H9 (cell line): ENCODE measurements at regions not wholly inside any gene's neighbourhood (a gene's known extent, or its start where the extent isn't known, plus 50 kb on each side); places are given as distances from the start of the nearest gene placed in this dataset.

Experiments used
- DNase-seq: peaks from one replicate; pipeline ENCODE4 v3.0.0-alpha.2; 2017
- H2AFZ ChIP-seq: one replicate; pipeline ENCODE4 v1.6.1; 2013; ENCODE audit warnings: mild to moderate bottlenecking, low read length, control low read depth, moderate library complexity
- H2AK5ac ChIP-seq: 2 replicates; pipeline ENCODE4 v1.6.1; 2013; ENCODE audit warnings: low read length, control low read depth, mixed read lengths; ENCODE audit not compliant: insufficient read length
- H2BK120ac ChIP-seq: one replicate; pipeline ENCODE4 v1.6.1; 2013; ENCODE audit warnings: low read depth, mild to moderate bottlenecking, low read length, control low read depth, inconsistent platforms; ENCODE audit not compliant: poor library complexity, severe bottlenecking
- H2BK12ac ChIP-seq: 2 replicates; pipeline ENCODE4 v1.6.1; 2013; ENCODE audit warnings: low read length, control low read depth, mixed read lengths, low read depth; ENCODE audit not compliant: insufficient read length
- H2BK15ac ChIP-seq: 2 replicates; pipeline ENCODE4 v1.6.1; 2013; ENCODE audit warnings: low read depth, low read length, control low read depth
- H2BK20ac ChIP-seq: one replicate; pipeline ENCODE4 v1.6.1; 2013; ENCODE audit warnings: low read depth, mild to moderate bottlenecking, low read length, control low read depth, inconsistent platforms; ENCODE audit not compliant: poor library complexity, severe bottlenecking
- H2BK5ac ChIP-seq: 2 replicates; pipeline ENCODE4 v1.6.1; 2013; ENCODE audit warnings: low read length, control low read depth, mixed read lengths; ENCODE audit not compliant: insufficient read length
- H3K14ac ChIP-seq: 2 replicates; pipeline ENCODE4 v1.6.1; 2013; ENCODE audit warnings: low read length, control low read depth; ENCODE audit not compliant: insufficient read depth
- H3K18ac ChIP-seq: 2 replicates; pipeline ENCODE4 v1.6.1; 2013; ENCODE audit warnings: low read depth, mild to moderate bottlenecking, mixed read lengths, low read length, control low read depth; ENCODE audit not compliant: insufficient read length
- H3K23ac ChIP-seq: 2 replicates; pipeline ENCODE4 v1.6.1; 2013; ENCODE audit warnings: low read length, control low read depth, mixed read lengths, low read depth; ENCODE audit not compliant: insufficient read length
- H3K23me2 ChIP-seq: 2 replicates; pipeline ENCODE4 v1.6.1; 2013; ENCODE audit warnings: low read depth, mild to moderate bottlenecking, mixed read lengths, low read length, control low read depth; ENCODE audit not compliant: insufficient read length, poor library complexity, severe bottlenecking
- H3K27ac ChIP-seq: 2 replicates; pipeline ENCODE4 v1.5.1; 2013; ENCODE audit warnings: low read length, control low read depth, mixed read lengths, low read depth; ENCODE audit not compliant: insufficient read length
- H3K27me3 ChIP-seq: 2 replicates; pipeline ENCODE4 v1.6.1; 2013; ENCODE audit warnings: low read length, control low read depth, inconsistent platforms; ENCODE audit not compliant: insufficient read depth
- H3K4ac ChIP-seq: 2 replicates; pipeline ENCODE4 v1.6.1; 2013; ENCODE audit warnings: low read depth, mild to moderate bottlenecking, control low read depth, inconsistent platforms, low read length, moderate library complexity
- H3K4me1 ChIP-seq: 2 replicates; pipeline ENCODE4 v1.6.1; 2013; ENCODE audit warnings: low read length, control low read depth, inconsistent platforms; ENCODE audit not compliant: insufficient read depth
- H3K4me2 ChIP-seq: 2 replicates; pipeline ENCODE4 v1.6.1; 2013; ENCODE audit warnings: low read length, control low read depth, mixed read lengths; ENCODE audit not compliant: insufficient read length, insufficient read depth
- H3K56ac ChIP-seq: 2 replicates; pipeline ENCODE4 v1.6.1; 2013; ENCODE audit warnings: low read depth, mild to moderate bottlenecking, mixed read lengths, low read length, control low read depth; ENCODE audit not compliant: insufficient read length
- H3K79me1 ChIP-seq: 2 replicates; pipeline ENCODE4 v1.6.1; 2013; ENCODE audit warnings: low read depth, mild to moderate bottlenecking, moderate library complexity, low read length, control low read depth, inconsistent platforms; ENCODE audit not compliant: insufficient read depth, poor library complexity, severe bottlenecking
- H3K79me2 ChIP-seq: 2 replicates; pipeline ENCODE4 v1.6.1; 2013; ENCODE audit warnings: low read length, control low read depth, inconsistent platforms; ENCODE audit not compliant: insufficient read depth
- H3K9ac ChIP-seq: 2 replicates; pipeline ENCODE4 v1.6.1; 2013; ENCODE audit warnings: low read length, control low read depth, mixed read lengths; ENCODE audit not compliant: insufficient read length; ENCODE audit errors: extremely low read depth
- H3K9me3 ChIP-seq: one replicate; pipeline ENCODE4 v1.6.1; 2013; ENCODE audit warnings: low read depth, low read length, inconsistent platforms; ENCODE audit not compliant: control insufficient read depth
- H3T11ph ChIP-seq: one replicate; pipeline ENCODE4 v1.6.1; 2013; ENCODE audit warnings: mild to moderate bottlenecking, low read length, control low read depth, inconsistent platforms
- H4K20me1 ChIP-seq: one replicate; pipeline ENCODE4 v1.6.1; 2013; ENCODE audit not compliant: control insufficient read depth, insufficient read length, insufficient read depth
- H4K5ac ChIP-seq: 2 replicates; pipeline ENCODE4 v1.6.1; 2013; ENCODE audit warnings: low read depth, mild to moderate bottlenecking, mixed read lengths, low read length, control low read depth; ENCODE audit not compliant: insufficient read length
- H4K8ac ChIP-seq: replicated peaks from 2 replicates; pipeline ENCODE4 v1.6.1; 2013; ENCODE audit warnings: low read length, control low read depth, mixed read lengths, low read depth; ENCODE audit not compliant: insufficient read length
- H4K91ac ChIP-seq: 2 replicates; pipeline ENCODE4 v1.6.1; 2013; ENCODE audit warnings: low read depth, mild to moderate bottlenecking, moderate library complexity, mixed read lengths, low read length, control low read depth; ENCODE audit not compliant: insufficient read length
- H3K27ac Mint-ChIP-seq, 3 experiments: 2 replicates in 2 of 3; 3 replicates in 1 of 3; pipeline ENCODE4 v1.8.0; 2020 to 2021; ENCODE audit warnings: mixed read lengths in 3 of 3, mild to moderate bottlenecking in 1 of 3, moderate library complexity in 1 of 3
- H3K27me3 Mint-ChIP-seq: 2 replicates; pipeline ENCODE4 v1.8.0; 2021; ENCODE audit warnings: low read depth, mild to moderate bottlenecking, moderate library complexity, mixed read lengths
- H3K36me3 Mint-ChIP-seq, 3 experiments: 2 replicates in 2 of 3; 3 replicates in 1 of 3; pipeline ENCODE4 v1.8.0; 2020 to 2021; ENCODE audit warnings: low read depth in 3 of 3, mixed read lengths in 3 of 3; ENCODE audit not compliant: insufficient read depth in 1 of 3
- H3K4me1 Mint-ChIP-seq, 2 experiments: 2 replicates each; pipeline ENCODE4 v1.8.0; 2020; ENCODE audit warnings: mixed read lengths in 2 of 2
- H3K4me3 Mint-ChIP-seq, 2 experiments: 2 replicates in 1 of 2; 3 replicates in 1 of 2; pipeline ENCODE4 v1.8.0; 2020 to 2021; ENCODE audit warnings: mild to moderate bottlenecking in 2 of 2, mixed read lengths in 2 of 2, moderate library complexity in 1 of 2
- H3K9me3 Mint-ChIP-seq, 2 experiments: 2 replicates in 1 of 2; 3 replicates in 1 of 2; pipeline ENCODE4 v1.8.0; 2020; ENCODE audit warnings: mild to moderate bottlenecking in 2 of 2, mixed read lengths in 2 of 2, moderate library complexity in 1 of 2
- CTCF ChIP-seq: fragments of 200-600 bp; sonication (generic); conservative IDR thresholded peaks from 3 replicates; pipeline ENCODE4 v1.8.0; 2021; ENCODE audit warnings: antibody characterized with exemption, mild to moderate bottlenecking
- WGBS: extraction: QIAGEN DNeasy Blood & Tissue Kit; methylation state at CpG from one replicate; pipeline ENCODE4 v1.1.7; 2013; ENCODE audit warnings: missing lambda C conversion rate, low lambda C conversion rate, mixed read lengths; ENCODE audit not compliant: insufficient read length; ENCODE audit errors: extremely low coverage; 5-methylcytosine and 5-hydroxymethylcytosine counted together

- Histone ChIP-seq H4K5ac (no peak overlapping the region), H3K23me2 (no peaks in the 10 kb centered on the region), H2BK5ac (no peak overlapping the region), H4K8ac (no peak overlapping the region), H2BK120ac (no peak overlapping the region), H3K4ac (no peak overlapping the region), H3T11ph (no peak overlapping the region), H3K23ac (no peak overlapping the region), H4K91ac (no peak overlapping the region), H2BK12ac (no peak overlapping the region), H3K27ac (no peak overlapping the region), H3K9me3 (no peaks in the 10 kb centered on the region), H3K4me2 (no peak overlapping the region), H3K79me2 (no peaks in the 10 kb centered on the region), H3K9ac (no peak overlapping the region), H2BK15ac (no peak overlapping the region), H2BK20ac (no peak overlapping the region), H3K79me1 (no peaks in the 10 kb centered on the region), H2AK5ac (no peak overlapping the region), H3K4me1 (no peaks in the 10 kb centered on the region), H3K56ac (no peak overlapping the region), H2AFZ (no peak overlapping the region), H4K20me1 (no peaks in the 10 kb centered on the region), H3K18ac (no peak overlapping the region), H3K14ac (no peak overlapping the region), H3K27me3 (no peaks in the 10 kb centered on the region)
- no peak for TF ChIP-seq CTCF
- H3K27ac Mint-ChIP-seq, result no peak overlapping the region; a peak in 1 of 7 replicates
- H3K4me3 Mint-ChIP-seq, result no peak overlapping the region
- no peak for DNase-seq
- H3K36me3 Mint-ChIP-seq, result peaks cover 0 to 5% (median 1%) of the 10 kb centered on the region in 3 experiments; a peak in 2 of 7 replicates
- WGBS, result no CpG with 5 or more reads among the region's 5 CpGs
- peaks cover 3 to 9% of the 10 kb centered on the region in 2 experiments; a peak in 3 of 5 replicates for H3K9me3 Mint-ChIP-seq
- peaks cover 7 to 9% of the 10 kb centered on the region in 2 experiments; a peak in 3 of 4 replicates for H3K4me1 Mint-ChIP-seq
- peaks cover 7% of the 10 kb centered on the region for H3K27me3 Mint-ChIP-seq
Observed at GRCh38 chr1:244216836-244217235, 165.8 kb downstream of the ZBTB18 start.
